Neural progenitor cell (in vitro differentiated cells): ENCODE measurements at regions not wholly inside any gene's neighbourhood (a gene's known extent, or its start where the extent isn't known, plus 50 kb on each side); places are given as distances from the start of the nearest gene placed in this dataset.

ENCODE experiments used
- DNase-seq: peaks from one replicate; pipeline ENCODE4 v3.0.0-alpha.2; 2016; ENCODE audit warnings: low spot score
- H2AFZ ChIP-seq: fragments of 200-600 bp; sonication (generic); replicated peaks from 2 replicates; pipeline ENCODE4 v1.6.1; 2016; ENCODE audit warnings: antibody characterized with exemption
- H3F3A ChIP-seq: fragments of 200-600 bp; sonication (generic); 2 replicates; pipeline ENCODE4 v1.6.1; 2016; ENCODE audit warnings: antibody characterized with exemption, low read depth
- H3K27ac ChIP-seq: fragments of 200-600 bp; sonication (generic); 2 replicates; pipeline ENCODE4 v1.5.1; 2016; ENCODE audit warnings: mild to moderate bottlenecking
- H3K27me3 ChIP-seq: fragments of 200-600 bp; sonication (generic); 2 replicates; pipeline ENCODE4 v1.6.1; 2016; ENCODE audit warnings: mild to moderate bottlenecking, moderate library complexity
- H3K36me3 ChIP-seq: fragments of 200-600 bp; sonication (generic); 2 replicates; pipeline ENCODE4 v1.5.1; 2016
- H3K4me1 ChIP-seq: fragments of 200-600 bp; sonication (generic); 2 replicates; pipeline ENCODE4 v1.6.1; 2016; ENCODE audit warnings: mixed run types
- H3K4me2 ChIP-seq: fragments of 200-600 bp; sonication (generic); 2 replicates; pipeline ENCODE4 v1.6.1; 2016
- H3K4me3 ChIP-seq: fragments of 200-600 bp; sonication (generic); 2 replicates; pipeline ENCODE4 v1.5.1; 2016
- H3K79me2 ChIP-seq: fragments of 200-600 bp; sonication (generic); 2 replicates; pipeline ENCODE4 v1.6.1; 2016; ENCODE audit warnings: low read depth
- H3K9ac ChIP-seq: fragments of 200-600 bp; sonication (generic); 2 replicates; pipeline ENCODE4 v1.6.1; 2016
- H3K9me3 ChIP-seq: fragments of 200-600 bp; sonication (generic); 2 replicates; pipeline ENCODE4 v1.5.1; 2016; ENCODE audit warnings: low read depth
- H4K20me1 ChIP-seq: fragments of 200-600 bp; sonication (generic); 2 replicates; pipeline ENCODE4 v1.6.1; 2016; ENCODE audit warnings: low read depth
- H3K27ac Mint-ChIP-seq: 3 replicates; pipeline ENCODE4 v1.8.0; 2021; ENCODE audit warnings: mixed read lengths
- H3K27me3 Mint-ChIP-seq: 2 replicates; pipeline ENCODE4 v1.8.0; 2022; ENCODE audit warnings: low read depth, mild to moderate bottlenecking, inconsistent platforms, moderate library complexity, mixed read lengths; ENCODE audit not compliant: insufficient read depth
- H3K36me3 Mint-ChIP-seq: 3 replicates; pipeline ENCODE4 v1.8.0; 2021; ENCODE audit warnings: mixed read lengths
- H3K4me1 Mint-ChIP-seq: 3 replicates; pipeline ENCODE4 v1.8.0; 2021; ENCODE audit warnings: mixed read lengths
- H3K4me3 Mint-ChIP-seq: 3 replicates; pipeline ENCODE4 v1.8.0; 2021; ENCODE audit warnings: mild to moderate bottlenecking, moderate library complexity, mixed read lengths
- H3K9me3 Mint-ChIP-seq: 3 replicates; pipeline ENCODE4 v1.8.0; 2020; ENCODE audit warnings: mixed read lengths
- EZH2 ChIP-seq: fragments of 200-600 bp; sonication (generic); IDR thresholded peaks from 2 replicates; pipeline ENCODE4 v1.6.1; 2017; ENCODE audit warnings: antibody characterized with exemption, mild to moderate bottlenecking, moderate library complexity
- EZH2phosphoT487 ChIP-seq: fragments of 200-600 bp; sonication (generic); IDR thresholded peaks from 2 replicates; pipeline ENCODE4 v1.6.1; 2017; ENCODE audit warnings: antibody characterized with exemption
- TF ChIP-seq, protein P1 (sequence below): fragments of 200-600 bp; sonication (generic); IDR thresholded peaks from 2 replicates; pipeline ENCODE4 v1.5.1; 2017; ENCODE audit warnings: antibody characterized with exemption, mild to moderate bottlenecking

DNA sequence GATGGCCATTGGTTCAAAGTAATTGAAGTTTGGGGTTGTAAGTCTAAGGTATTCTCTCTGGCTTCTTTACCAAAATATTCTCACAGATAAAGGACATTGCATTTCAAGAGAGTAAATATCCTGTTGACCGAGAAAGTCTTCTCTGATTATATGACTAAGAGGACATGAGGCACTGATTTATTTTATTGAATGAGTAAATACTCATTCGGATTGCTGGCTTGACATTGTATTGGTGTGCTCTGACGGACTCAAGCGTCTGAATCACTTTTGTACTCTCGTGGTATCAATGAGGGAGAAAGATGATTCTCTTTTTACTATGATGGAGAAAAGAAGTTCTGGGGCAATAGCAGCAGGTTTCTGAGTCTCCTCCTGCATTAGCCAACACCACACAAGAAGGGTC lies 205.3 kb upstream of the RRP15 start:
- H4K20me1 ChIP-seq: no peaks in the 10 kb centered on the region
- H3K79me2 ChIP-seq: no peaks in the 10 kb centered on the region
- no peaks in the 10 kb centered on the region for H3K36me3 Mint-ChIP-seq
- H3F3A ChIP-seq: no peaks in the 10 kb centered on the region
- no peak overlapping the region for H3K4me3 Mint-ChIP-seq
- peaks cover 8% of the 10 kb centered on the region for H3K4me1 Mint-ChIP-seq
- no peak for DNase-seq
- TF ChIP-seq EZH2phosphoT487 (no peak), EZH2 (no peak)
- TF ChIP-seq, protein P1, sequence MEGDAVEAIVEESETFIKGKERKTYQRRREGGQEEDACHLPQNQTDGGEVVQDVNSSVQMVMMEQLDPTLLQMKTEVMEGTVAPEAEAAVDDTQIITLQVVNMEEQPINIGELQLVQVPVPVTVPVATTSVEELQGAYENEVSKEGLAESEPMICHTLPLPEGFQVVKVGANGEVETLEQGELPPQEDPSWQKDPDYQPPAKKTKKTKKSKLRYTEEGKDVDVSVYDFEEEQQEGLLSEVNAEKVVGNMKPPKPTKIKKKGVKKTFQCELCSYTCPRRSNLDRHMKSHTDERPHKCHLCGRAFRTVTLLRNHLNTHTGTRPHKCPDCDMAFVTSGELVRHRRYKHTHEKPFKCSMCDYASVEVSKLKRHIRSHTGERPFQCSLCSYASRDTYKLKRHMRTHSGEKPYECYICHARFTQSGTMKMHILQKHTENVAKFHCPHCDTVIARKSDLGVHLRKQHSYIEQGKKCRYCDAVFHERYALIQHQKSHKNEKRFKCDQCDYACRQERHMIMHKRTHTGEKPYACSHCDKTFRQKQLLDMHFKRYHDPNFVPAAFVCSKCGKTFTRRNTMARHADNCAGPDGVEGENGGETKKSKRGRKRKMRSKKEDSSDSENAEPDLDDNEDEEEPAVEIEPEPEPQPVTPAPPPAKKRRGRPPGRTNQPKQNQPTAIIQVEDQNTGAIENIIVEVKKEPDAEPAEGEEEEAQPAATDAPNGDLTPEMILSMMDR: no peak
- H3K27ac ChIP-seq: no peak overlapping the region
- no peak overlapping the region for H2AFZ ChIP-seq
- no peak overlapping the region for H3K4me3 ChIP-seq
- H3K9me3 Mint-ChIP-seq: peaks cover 2% of the 10 kb centered on the region
- peaks cover 17% of the 10 kb centered on the region for H3K4me1 ChIP-seq
- H3K9me3 ChIP-seq: no peaks in the 10 kb centered on the region
- H3K4me2 ChIP-seq: peak overlapping the region; percentile 40
- no peaks in the 10 kb centered on the region for H3K36me3 ChIP-seq
- no peak overlapping the region for H3K9ac ChIP-seq
- H3K27me3 ChIP-seq: no peaks in the 10 kb centered on the region
- H3K27me3 Mint-ChIP-seq: peaks cover 2% of the 10 kb centered on the region
- no peak overlapping the region for H3K27ac Mint-ChIP-seq

DNA sequence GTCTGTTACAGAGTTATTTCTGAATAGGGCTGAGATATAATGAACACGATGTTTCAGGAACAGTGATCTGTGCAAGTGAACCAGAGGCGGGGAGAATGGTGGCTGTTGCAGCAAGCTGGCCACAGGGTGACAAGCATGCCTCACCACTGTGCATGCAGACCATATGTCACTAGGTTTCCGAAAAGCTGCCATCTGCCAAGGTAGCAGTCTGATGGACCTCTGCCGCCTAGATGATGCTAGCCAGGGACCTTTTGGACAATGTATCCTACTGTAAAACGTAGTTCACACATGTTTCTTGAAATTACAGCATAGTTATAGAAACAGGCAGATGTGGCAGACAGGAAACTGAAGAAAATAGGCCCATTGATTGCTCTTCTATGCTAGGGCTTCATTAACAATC lies 204.2 kb upstream of the RRP15 start:
- Histone ChIP-seq H3K9ac (no peak overlapping the region), H3F3A (no peaks in the 10 kb centered on the region), H3K27me3 (no peaks in the 10 kb centered on the region), H3K4me2 (no peak overlapping the region), H2AFZ (no peak overlapping the region), H3K36me3 (no peaks in the 10 kb centered on the region), H3K9me3 (no peaks in the 10 kb centered on the region), H3K79me2 (no peaks in the 10 kb centered on the region), H3K27ac (no peak overlapping the region), H4K20me1 (no peaks in the 10 kb centered on the region), H3K4me1 (peaks cover 17% of the 10 kb centered on the region), H3K4me3 (no peak overlapping the region)
- Mint-ChIP-seq H3K27me3 (peaks cover 2% of the 10 kb centered on the region), H3K27ac (no peak overlapping the region), H3K4me1 (peaks cover 8% of the 10 kb centered on the region), H3K36me3 (no peaks in the 10 kb centered on the region), H3K4me3 (no peak overlapping the region), H3K9me3 (no peaks in the 10 kb centered on the region)
- DNase-seq: no peak
- TF ChIP-seq, protein P1: no peak
- no peak for TF ChIP-seq EZH2
- TF ChIP-seq EZH2phosphoT487: no peak

DNA sequence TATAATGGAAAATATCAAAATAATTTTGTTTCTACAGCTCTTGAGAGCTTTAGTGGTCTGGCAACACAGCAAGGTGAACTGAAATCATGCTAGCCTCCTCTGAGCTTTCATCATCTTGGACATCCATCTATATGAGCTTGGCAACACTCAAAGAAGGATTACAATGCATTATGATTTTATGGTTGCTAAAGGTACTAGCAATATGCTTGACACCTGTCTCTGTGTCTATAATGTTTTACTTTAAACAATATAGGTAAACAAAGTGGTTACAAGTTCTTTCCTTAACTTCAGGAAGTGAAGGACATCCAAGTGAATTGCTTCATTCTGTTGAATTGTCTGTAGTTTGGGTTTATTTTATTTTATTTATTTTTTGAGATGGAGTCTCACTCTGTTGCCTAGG lies 203.7 kb upstream of the RRP15 start:
- H4K20me1 ChIP-seq: no peaks in the 10 kb centered on the region
- no peaks in the 10 kb centered on the region for H3K36me3 ChIP-seq
- TF ChIP-seq EZH2phosphoT487 (no peak), EZH2 (no peak)
- TF ChIP-seq, protein P1: no peak
- H3K9ac ChIP-seq: no peak overlapping the region
- H3K27ac Mint-ChIP-seq: no peak overlapping the region
- no peak overlapping the region for H2AFZ ChIP-seq
- no peaks in the 10 kb centered on the region for H3F3A ChIP-seq
- H3K4me1 Mint-ChIP-seq: peaks cover 8% of the 10 kb centered on the region
- H3K4me1 ChIP-seq: peaks cover 17% of the 10 kb centered on the region
- H3K4me3 Mint-ChIP-seq: no peak overlapping the region
- no peaks in the 10 kb centered on the region for H3K9me3 ChIP-seq
- no peaks in the 10 kb centered on the region for H3K27me3 ChIP-seq
- H3K4me3 ChIP-seq: no peak overlapping the region
- no peak overlapping the region for H3K4me2 ChIP-seq
- H3K27ac ChIP-seq: no peak overlapping the region
- DNase-seq: no peak
- peaks cover 2% of the 10 kb centered on the region for H3K27me3 Mint-ChIP-seq
- H3K36me3 Mint-ChIP-seq: no peaks in the 10 kb centered on the region
- H3K9me3 Mint-ChIP-seq: no peaks in the 10 kb centered on the region
- H3K79me2 ChIP-seq: no peaks in the 10 kb centered on the region
